SK-N-MC (cell line): ENCODE measurements at regions not wholly inside any gene's neighbourhood (a gene's known extent, or its start where the extent isn't known, plus 50 kb on each side); places are given as distances from the start of the nearest gene placed in this dataset.

Source experiments
- DNase-seq: peaks from one replicate; pipeline ENCODE4 v3.0.0-alpha.2; 2011; ENCODE audit warnings: low read depth, low spot score
- H3K27ac ChIP-seq: fragments of 200-600 bp; sonication (generic); 2 replicates; pipeline ENCODE4 v1.5.1; 2016; ENCODE audit warnings: mixed run types
- H3K36me3 ChIP-seq: fragments of 200-600 bp; sonication (generic); 2 replicates; pipeline ENCODE4 v1.6.1; 2017; ENCODE audit warnings: antibody characterized with exemption, low read length, mixed read lengths; ENCODE audit not compliant: insufficient read depth
- H3K4me3 ChIP-seq: fragments of 200-600 bp; sonication (generic); 2 replicates; pipeline ENCODE4 v1.5.1; 2016
- H3K9ac ChIP-seq: fragments of 200-600 bp; sonication (generic); 2 replicates; pipeline ENCODE4 v1.8.0; 2017; ENCODE audit warnings: mixed run types, mixed read lengths; ENCODE audit not compliant: insufficient read length
- H3K9me3 ChIP-seq: fragments of 200-600 bp; sonication (generic); 2 replicates; pipeline ENCODE4 v1.6.1; 2017; ENCODE audit warnings: low read depth, mild to moderate bottlenecking, antibody characterized with exemption, low read length, moderate library complexity, mixed read lengths
- EZH2 ChIP-seq: fragments of 200-600 bp; sonication (generic); IDR thresholded peaks from one replicate; pipeline ENCODE4 v1.6.1; 2017; ENCODE audit warnings: antibody characterized with exemption
- FOXP2 ChIP-seq: optimal IDR thresholded peaks from 2 replicates; pipeline ENCODE3; 2011; ENCODE audit warnings: mild to moderate bottlenecking, moderate library complexity; ENCODE audit not compliant: insufficient read depth; ENCODE audit errors: extremely low read length, control extremely low read depth
- POLR2AphosphoS5 ChIP-seq: IDR thresholded peaks from 2 replicates; pipeline ENCODE4 v1.6.1; 2012; ENCODE audit warnings: mild to moderate bottlenecking, low read depth, low read length, borderline replicate concordance

DNA sequence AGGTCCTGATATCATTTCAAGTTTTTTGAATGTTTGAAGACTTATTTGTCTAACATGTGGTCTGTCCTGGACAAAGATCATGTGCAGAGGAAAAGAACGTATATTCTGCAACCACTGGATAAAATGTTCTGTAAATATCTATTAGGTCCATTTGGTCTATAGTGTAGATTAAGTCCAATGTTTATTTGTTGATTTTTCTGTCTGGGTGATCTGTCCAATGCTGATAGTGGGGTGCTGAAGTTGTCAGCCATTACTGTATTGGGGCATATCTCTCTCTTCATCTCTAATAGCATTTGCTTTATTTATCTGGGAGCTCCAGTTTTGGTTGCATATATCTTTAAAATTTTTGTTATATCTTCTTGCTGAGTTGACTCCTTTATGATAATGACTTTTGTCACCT, 258.4 kb upstream of the CITED2 start:
- TF ChIP-seq POLR2AphosphoS5 (no peak), FOXP2 (no peak), EZH2 (no peak)
- H3K27ac ChIP-seq, result no peak overlapping the region
- no peak overlapping the region for H3K4me3 ChIP-seq
- no peak overlapping the region for H3K9ac ChIP-seq
- no peaks in the 10 kb centered on the region for H3K36me3 ChIP-seq
- no peaks in the 10 kb centered on the region for H3K9me3 ChIP-seq
- no peak for DNase-seq

DNA sequence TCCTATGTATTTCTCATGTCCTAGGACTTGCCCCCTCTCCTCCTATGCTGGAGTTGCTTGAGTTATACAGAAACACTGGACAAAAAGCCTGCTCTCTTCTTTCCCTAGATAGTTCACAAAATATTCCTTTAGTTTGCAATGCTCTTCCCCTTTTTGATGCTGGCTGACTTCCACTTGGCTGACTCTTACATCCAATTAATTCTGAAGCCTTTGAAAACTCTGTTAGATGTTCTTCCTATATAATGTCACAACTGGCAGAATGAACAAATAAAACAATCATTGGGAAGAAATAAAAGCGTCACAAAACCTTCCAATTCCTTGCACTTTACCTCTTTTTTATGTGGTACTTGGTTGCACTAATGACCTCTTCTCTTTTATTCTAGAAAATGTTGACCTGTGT, 253.8 kb upstream of the CITED2 start:
- DNase-seq, result no peak
- Histone ChIP-seq H3K9ac (no peak overlapping the region), H3K9me3 (no peaks in the 10 kb centered on the region), H3K36me3 (no peaks in the 10 kb centered on the region), H3K27ac (no peak overlapping the region), H3K4me3 (no peak overlapping the region)
- TF ChIP-seq POLR2AphosphoS5, result no peak
- no peak for TF ChIP-seq EZH2
- no peak for TF ChIP-seq FOXP2

DNA sequence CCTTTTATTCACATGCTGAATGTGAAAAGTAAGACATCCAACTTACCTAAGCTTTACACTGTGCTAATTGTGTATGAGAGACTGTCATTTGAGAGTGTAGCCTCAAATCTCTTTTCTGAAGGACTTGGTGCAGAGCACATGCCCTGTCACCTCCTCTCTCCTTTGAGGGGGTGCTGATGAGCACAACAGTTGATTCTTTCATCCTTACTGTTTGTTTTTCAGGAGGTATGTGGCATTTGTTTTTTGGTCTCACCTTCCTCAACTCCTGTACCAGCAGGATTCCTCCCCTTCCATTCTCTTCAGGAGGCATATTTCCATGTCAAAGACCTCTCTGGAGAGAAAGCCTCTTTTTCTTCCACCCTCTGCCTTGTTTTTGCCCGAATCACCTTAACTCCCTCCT, 252.6 kb upstream of the CITED2 start:
- Histone ChIP-seq H3K9ac (no peak overlapping the region), H3K27ac (no peak overlapping the region), H3K36me3 (no peaks in the 10 kb centered on the region), H3K9me3 (no peaks in the 10 kb centered on the region), H3K4me3 (no peak overlapping the region)
- DNase-seq, result no peak
- TF ChIP-seq EZH2 (no peak), FOXP2 (no peak), POLR2AphosphoS5 (no peak)

DNA sequence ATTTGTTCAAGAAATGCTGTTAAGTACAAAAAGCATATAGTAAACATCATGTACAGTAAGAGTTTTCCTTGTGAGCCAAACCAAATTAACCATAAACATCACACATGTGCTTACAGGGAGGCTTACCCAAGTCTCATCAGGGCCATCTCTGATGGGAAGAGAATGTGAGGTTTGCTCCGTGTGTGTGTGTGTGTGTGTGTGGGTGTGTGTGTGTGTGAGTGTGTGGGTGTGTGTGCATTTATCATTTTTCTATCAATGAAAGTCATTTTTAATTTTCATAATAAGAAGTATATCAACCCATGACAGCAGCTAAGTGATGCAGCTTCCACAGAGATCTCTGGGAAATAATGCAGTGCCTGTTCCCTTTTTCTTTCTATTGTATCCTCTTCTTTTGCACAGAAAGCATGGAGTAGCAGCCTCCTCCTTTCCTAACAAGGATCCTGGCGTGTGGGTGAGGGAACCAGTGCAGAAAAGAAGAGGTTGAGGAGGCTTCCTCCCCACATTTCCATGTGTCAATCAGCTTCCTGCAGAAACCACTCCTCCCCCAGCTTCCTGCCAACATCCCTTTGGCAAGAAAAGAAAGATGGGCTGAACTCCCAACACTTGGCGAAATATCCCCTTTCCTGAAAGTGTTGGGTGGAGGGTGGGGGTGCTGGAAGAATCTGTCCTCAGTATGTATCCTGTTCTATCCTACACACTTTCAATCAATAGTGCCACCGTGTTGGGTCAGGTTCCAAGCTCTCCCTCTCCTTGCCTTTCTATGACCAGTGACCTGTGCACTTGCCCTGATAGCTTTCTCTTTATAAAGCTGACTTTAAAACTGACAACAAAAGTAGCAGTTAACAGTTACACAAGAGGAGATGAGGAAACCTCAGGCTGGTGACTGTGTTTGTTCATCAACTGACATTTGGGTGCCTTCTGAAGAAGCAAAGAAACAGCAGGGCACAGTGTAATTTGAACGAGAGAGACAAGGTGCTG, 251.8 kb upstream of the CITED2 start:
- Histone ChIP-seq H3K27ac (no peak overlapping the region), H3K36me3 (no peaks in the 10 kb centered on the region), H3K9me3 (no peaks in the 10 kb centered on the region), H3K4me3 (no peak overlapping the region), H3K9ac (no peak overlapping the region)
- no peak for TF ChIP-seq FOXP2
- TF ChIP-seq POLR2AphosphoS5, result no peak
- TF ChIP-seq EZH2, result no peak
- DNase-seq, result no peak

DNA sequence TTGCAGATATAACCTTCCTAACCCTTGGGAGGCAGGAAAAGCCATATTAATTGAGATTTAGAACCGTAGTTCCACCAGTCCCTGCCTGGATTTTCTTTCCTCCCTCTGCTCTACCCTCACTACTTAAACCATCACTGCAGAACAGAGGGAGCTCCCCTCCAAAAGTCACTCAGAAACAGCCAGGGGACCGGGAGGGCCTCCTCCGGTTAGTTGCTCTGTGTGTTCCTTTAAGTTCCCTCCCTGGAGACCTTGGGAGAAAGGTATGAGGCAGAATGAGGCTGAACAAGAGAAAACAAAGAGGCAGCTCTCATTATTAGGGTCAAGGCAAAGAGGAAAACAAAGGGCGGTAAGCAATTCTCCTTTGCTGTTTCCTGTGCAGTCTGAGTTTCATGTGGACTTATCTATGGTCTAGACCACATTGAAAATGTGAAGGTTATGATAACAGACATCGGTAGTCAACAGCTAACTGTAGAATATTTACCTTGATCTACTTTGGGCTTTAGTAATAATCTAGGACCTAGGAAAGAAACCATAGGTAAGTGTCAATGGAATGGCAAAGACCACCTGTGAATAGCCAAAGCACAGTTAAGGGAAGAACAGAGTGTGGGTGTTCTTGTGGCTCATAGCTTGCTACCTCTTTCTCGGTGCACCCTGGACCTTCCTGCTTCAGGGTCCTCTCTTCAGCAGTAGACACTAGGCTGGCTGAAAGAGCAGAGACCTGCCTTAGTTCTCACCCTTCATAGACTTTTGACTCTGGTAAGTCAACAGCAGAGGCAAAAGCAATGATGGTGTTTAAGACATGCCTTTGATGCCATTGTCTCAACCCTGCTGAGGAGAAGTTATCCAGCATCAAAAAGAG, 250.9 kb upstream of the CITED2 start:
- TF ChIP-seq EZH2 (no peak), FOXP2 (no peak), POLR2AphosphoS5 (no peak)
- Histone ChIP-seq H3K9me3 (no peaks in the 10 kb centered on the region), H3K27ac (no peak overlapping the region), H3K4me3 (no peak overlapping the region), H3K9ac (no peak overlapping the region), H3K36me3 (no peaks in the 10 kb centered on the region)
- DNase-seq, result no peak

DNA sequence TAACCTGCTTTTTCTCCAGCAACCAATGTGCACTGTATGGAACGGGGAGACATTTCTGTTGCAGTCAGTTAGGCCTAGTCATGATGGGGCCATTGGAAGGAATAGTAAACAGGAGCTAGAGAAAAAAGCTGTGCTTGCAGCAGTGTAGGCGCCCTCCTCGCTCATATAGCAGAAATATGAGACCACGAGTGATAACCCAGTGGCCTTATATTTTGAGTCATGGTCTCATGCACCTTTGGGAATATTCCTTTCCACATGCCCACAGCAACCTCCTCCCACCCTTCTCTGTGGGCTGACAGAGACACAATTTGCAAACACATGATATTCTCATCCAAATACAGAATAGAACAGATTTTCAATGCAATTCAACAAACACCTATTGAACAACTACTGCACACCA, 248.9 kb upstream of the CITED2 start:
- Histone ChIP-seq H3K9me3 (no peaks in the 10 kb centered on the region), H3K36me3 (no peaks in the 10 kb centered on the region), H3K27ac (no peak overlapping the region), H3K4me3 (no peak overlapping the region), H3K9ac (no peak overlapping the region)
- TF ChIP-seq POLR2AphosphoS5 (no peak), FOXP2 (no peak), EZH2 (no peak)
- no peak for DNase-seq

DNA sequence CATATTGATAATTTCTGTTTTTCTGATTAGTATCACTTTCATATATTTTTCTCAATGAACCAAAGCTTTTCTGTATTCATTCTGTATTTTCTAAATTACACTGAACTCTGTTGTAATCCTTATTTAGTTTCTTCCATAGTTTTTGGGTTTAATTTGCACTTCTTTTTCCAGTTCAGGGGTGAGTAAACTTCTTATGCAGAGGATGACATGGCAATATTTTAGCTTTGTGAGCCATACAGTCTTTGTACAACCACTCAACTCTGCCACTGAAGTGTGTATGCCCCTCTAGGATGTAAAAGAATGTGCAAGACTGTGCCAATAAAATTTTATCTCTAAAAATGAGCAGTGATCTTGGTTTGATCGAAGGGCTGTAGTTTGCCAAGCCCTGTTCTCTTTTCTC, 239.0 kb upstream of the CITED2 start:
- no peaks in the 10 kb centered on the region for H3K36me3 ChIP-seq
- TF ChIP-seq FOXP2 (no peak), POLR2AphosphoS5 (no peak), EZH2 (no peak)
- no peak for DNase-seq
- H3K9ac ChIP-seq, result no peak overlapping the region
- no peaks in the 10 kb centered on the region for H3K9me3 ChIP-seq
- no peak overlapping the region for H3K27ac ChIP-seq
- H3K4me3 ChIP-seq, result no peak overlapping the region

DNA sequence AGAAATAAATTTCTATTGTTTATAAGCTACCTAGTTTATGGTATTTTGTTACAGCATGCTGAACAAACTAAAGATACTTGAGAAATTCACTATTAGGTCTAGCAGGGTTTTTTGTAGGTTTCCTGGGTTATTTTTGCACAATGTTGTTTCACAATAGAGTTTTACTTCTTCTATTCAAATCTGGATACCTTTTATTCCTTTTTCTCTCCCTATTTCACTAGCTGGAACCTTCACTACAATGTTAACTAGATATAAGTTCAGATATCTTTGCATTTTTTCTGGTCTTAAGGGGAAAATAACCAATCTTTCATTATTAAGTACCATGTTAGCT, 237.7 kb upstream of the CITED2 start:
- Histone ChIP-seq H3K4me3 (no peak overlapping the region), H3K36me3 (no peaks in the 10 kb centered on the region), H3K9ac (no peak overlapping the region), H3K9me3 (no peaks in the 10 kb centered on the region), H3K27ac (no peak overlapping the region)
- TF ChIP-seq EZH2 (no peak), FOXP2 (no peak)
- no peak for DNase-seq
